ENCODE measurements at regions not wholly inside any gene's neighbourhood (a gene's known extent, or its start where the extent isn't known, plus 50 kb on each side); places are given as distances from the start of the nearest gene placed in this dataset.

DNA sequence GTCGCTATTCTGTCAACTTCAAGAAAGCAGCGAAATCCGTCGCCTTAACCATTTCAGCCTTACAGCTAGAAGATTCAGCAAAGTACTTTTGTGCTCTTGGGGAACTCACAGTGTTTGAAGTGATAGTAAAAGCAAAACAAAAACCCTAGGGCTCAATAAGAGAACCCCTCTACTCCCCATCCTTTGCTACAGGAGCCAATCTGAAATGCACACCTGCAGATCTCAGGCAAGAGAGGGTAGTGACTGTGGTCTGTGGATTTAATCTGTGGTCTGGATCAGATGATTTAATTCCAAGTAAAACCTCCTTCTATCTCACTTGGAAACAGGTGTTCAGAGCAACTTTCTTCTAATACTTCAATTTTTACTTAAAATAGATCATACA is 422.9 kb upstream of the OR4E1 start:
- H3K36me3 Mint-ChIP-seq, result no peaks in the 10 kb centered on the region
- Histone ChIP-seq H3K4me3 (replicated peaks in 1 of 3; ENCODE audit: low read depth in 2 of 3, low read length in 3 of 3) (no peak overlapping the region), H3K79me2 (ENCODE audit: insufficient read depth, low read length) (no peaks in the 10 kb centered on the region), H3K9ac (ENCODE audit: insufficient read depth, low read length, poor library complexity, severe bottlenecking) (no peak overlapping the region), H2AFZ (ENCODE audit: insufficient read depth, low read depth, low read length, poor library complexity, severe bottlenecking) (no peak overlapping the region), H3K36me3 (replicated peaks in 1 of 2; ENCODE audit: control insufficient read depth in 1 of 2, insufficient read depth in 2 of 2, low read length in 2 of 2) (no peaks in the 10 kb centered on the region), H3K4me2 (replicated peaks; ENCODE audit: extremely low read depth, low read length, poor library complexity, severe bottlenecking) (no peak overlapping the region), H3K27ac (ENCODE audit: low read depth in 1 of 2, low read length in 2 of 2) (no peak overlapping the region), H3K9me3 (replicated peaks in 1 of 2; ENCODE audit: control insufficient read depth in 1 of 2, insufficient read depth in 1 of 2, low read length in 2 of 2) (no peaks in the 10 kb centered on the region), H4K20me1 (ENCODE audit: insufficient read depth, low read length) (no peaks in the 10 kb centered on the region), H3K27me3 (ENCODE audit: control insufficient read depth in 2 of 2, insufficient read depth in 2 of 2, low read length in 2 of 2) (no peaks in the 10 kb centered on the region), H3K4me1 (ENCODE audit: control insufficient read depth in 1 of 2, insufficient read depth in 2 of 2, low read length in 2 of 2) (no peaks in the 10 kb centered on the region)
- no CpG with 5 or more reads among the region's 4 CpGs for WGBS (ENCODE audit: insufficient coverage)
- no peaks in the 10 kb centered on the region for H3K27me3 Mint-ChIP-seq (ENCODE audit: low read depth in 3 of 3)
- H3K9me3 Mint-ChIP-seq, result no peaks in the 10 kb centered on the region
- H3K4me3 Mint-ChIP-seq, result no peak overlapping the region
- H3K27ac Mint-ChIP-seq, result no peak overlapping the region
- TF ChIP-seq, protein P1, sequence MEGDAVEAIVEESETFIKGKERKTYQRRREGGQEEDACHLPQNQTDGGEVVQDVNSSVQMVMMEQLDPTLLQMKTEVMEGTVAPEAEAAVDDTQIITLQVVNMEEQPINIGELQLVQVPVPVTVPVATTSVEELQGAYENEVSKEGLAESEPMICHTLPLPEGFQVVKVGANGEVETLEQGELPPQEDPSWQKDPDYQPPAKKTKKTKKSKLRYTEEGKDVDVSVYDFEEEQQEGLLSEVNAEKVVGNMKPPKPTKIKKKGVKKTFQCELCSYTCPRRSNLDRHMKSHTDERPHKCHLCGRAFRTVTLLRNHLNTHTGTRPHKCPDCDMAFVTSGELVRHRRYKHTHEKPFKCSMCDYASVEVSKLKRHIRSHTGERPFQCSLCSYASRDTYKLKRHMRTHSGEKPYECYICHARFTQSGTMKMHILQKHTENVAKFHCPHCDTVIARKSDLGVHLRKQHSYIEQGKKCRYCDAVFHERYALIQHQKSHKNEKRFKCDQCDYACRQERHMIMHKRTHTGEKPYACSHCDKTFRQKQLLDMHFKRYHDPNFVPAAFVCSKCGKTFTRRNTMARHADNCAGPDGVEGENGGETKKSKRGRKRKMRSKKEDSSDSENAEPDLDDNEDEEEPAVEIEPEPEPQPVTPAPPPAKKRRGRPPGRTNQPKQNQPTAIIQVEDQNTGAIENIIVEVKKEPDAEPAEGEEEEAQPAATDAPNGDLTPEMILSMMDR (IDR thresholded peaks at IDR 0.05), result no peak
- intact Hi-C loops (cut with micrococcal nuclease), result no loop called here
- DNase-seq, result no peak
- peaks cover 19% of the 10 kb centered on the region for H3K4me1 Mint-ChIP-seq

DNA sequence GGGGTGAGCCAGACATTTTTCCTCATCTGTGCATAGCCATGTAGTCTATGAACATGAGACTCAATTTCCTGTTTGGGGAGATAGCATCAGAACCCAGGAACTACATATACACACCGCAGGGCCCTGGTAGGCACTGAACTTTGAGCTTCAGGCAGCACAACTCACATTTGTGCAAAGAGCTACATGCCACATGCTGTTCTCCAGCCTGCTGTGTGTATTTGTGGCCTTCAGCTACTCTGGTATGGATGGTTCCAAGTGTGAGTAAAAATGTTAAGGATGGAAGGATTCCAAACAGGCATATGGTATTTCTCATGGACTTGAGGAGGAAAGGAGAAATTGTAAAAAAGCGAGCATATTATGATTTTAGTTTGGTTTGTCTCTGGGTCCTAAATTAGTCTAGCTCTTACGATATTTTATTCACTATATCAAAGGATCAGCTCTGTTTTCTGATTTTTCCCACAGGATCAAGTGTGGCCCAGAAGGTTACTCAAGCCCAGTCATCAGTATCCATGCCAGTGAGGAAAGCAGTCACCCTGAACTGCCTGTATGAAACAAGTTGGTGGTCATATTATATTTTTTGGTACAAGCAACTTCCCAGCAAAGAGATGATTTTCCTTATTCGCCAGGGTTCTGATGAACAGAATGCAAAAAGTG is 422.4 kb upstream of the OR4E1 start:
- Mint-ChIP-seq H3K27me3 (ENCODE audit: low read depth in 3 of 3) (no peaks in the 10 kb centered on the region), H3K27ac (no peak overlapping the region), H3K4me1 (peaks cover 19% of the 10 kb centered on the region), H3K9me3 (no peaks in the 10 kb centered on the region), H3K4me3 (no peak overlapping the region), H3K36me3 (no peaks in the 10 kb centered on the region)
- Histone ChIP-seq H2AFZ (ENCODE audit: insufficient read depth, low read depth, low read length, poor library complexity, severe bottlenecking) (no peak overlapping the region), H3K36me3 (replicated peaks in 1 of 2; ENCODE audit: control insufficient read depth in 1 of 2, insufficient read depth in 2 of 2, low read length in 2 of 2) (no peaks in the 10 kb centered on the region), H4K20me1 (ENCODE audit: insufficient read depth, low read length) (no peaks in the 10 kb centered on the region), H3K4me2 (replicated peaks; ENCODE audit: extremely low read depth, low read length, poor library complexity, severe bottlenecking) (no peak overlapping the region), H3K27ac (ENCODE audit: low read depth in 1 of 2, low read length in 2 of 2) (no peak overlapping the region), H3K4me3 (replicated peaks in 1 of 3; ENCODE audit: low read depth in 2 of 3, low read length in 3 of 3) (no peak overlapping the region), H3K4me1 (ENCODE audit: control insufficient read depth in 1 of 2, insufficient read depth in 2 of 2, low read length in 2 of 2) (no peaks in the 10 kb centered on the region), H3K27me3 (ENCODE audit: control insufficient read depth in 2 of 2, insufficient read depth in 2 of 2, low read length in 2 of 2) (no peaks in the 10 kb centered on the region), H3K9ac (ENCODE audit: insufficient read depth, low read length, poor library complexity, severe bottlenecking) (no peak overlapping the region), H3K9me3 (replicated peaks in 1 of 2; ENCODE audit: control insufficient read depth in 1 of 2, insufficient read depth in 1 of 2, low read length in 2 of 2) (no peaks in the 10 kb centered on the region), H3K79me2 (ENCODE audit: insufficient read depth, low read length) (no peaks in the 10 kb centered on the region)
- no peak for DNase-seq
- intact Hi-C loops (cut with micrococcal nuclease), result no loop called here
- TF ChIP-seq, protein P1 (IDR thresholded peaks at IDR 0.05), result no peak
- WGBS (ENCODE audit: insufficient coverage), result no CpG with 5 or more reads among the region's 4 CpGs

Data from CD14-positive monocyte (primary cell).